HepG2 (cell line): ENCODE measurements at regions not wholly inside any gene's neighbourhood (a gene's known extent, or its start where the extent isn't known, plus 50 kb on each side); places are given as distances from the start of the nearest gene placed in this dataset.

Experiments used
- ATAC-seq: fragments of 200-7000 bp; cut with Tn5 transposase; 3 replicates; pipeline ENCODE4 v1.9.1; 2020; ENCODE audit warnings: mild to moderate bottlenecking, moderate library complexity
- BruUV-seq: library from RNA; stranded (reverse); fragments of 400-500 nt; replicated peaks from 2 replicates; lab custom pipeline; 2021; lab: Mats Ljungman, UMichigan
- CTCF ChIA-PET: fragments of 300-600 bp; formaldehyde crosslinking; extraction: SDS; loops from one replicate; lab custom pipeline; 2021; ENCODE audit warnings: low total read pairs, inconsistent platforms, low intra/inter-chr PET ratio; lab: Yijun Ruan, JAX
- POLR2A ChIA-PET: fragments of 350-600 bp; sonication (Branson Sonifier 250); formaldehyde crosslinking; loops from one replicate; lab custom pipeline; 2020; ENCODE audit warnings: antibody characterized with exemption, inconsistent platforms; lab: Yijun Ruan, JAX
- DNase-seq: peaks from one replicate; pipeline ENCODE4 v3.0.0-alpha.2; 2015; ENCODE audit warnings: low spot score
- FAIRE-seq: peaks from 3 replicates; lab custom pipeline; 2011; peaks lifted over from hg19 to GRCh38; lab: Jason Lieb, UNC
- H2AFZ ChIP-seq: one replicate; pipeline ENCODE4 v1.6.1; 2011; ENCODE audit warnings: low read length, inconsistent platforms
- H3K27ac ChIP-seq: fragments of 300-600 bp; 3 replicates; pipeline ENCODE4 v1.8.0; 2011; ENCODE audit warnings: mixed run types, mild to moderate bottlenecking, mixed read lengths, low read length, inconsistent platforms; ENCODE audit not compliant: insufficient read depth; ENCODE audit errors: extremely low read length
- H3K27me3 ChIP-seq, 2 experiments: fragments of 200-600 bp in 1 of 2; 2 replicates in 1 of 2; 3 replicates in 1 of 2; pipeline versions ENCODE4 v1.6.0 to v1.8.0; 2011; ENCODE audit warnings: low read length in 2 of 2, mild to moderate bottlenecking in 2 of 2, moderate library complexity in 2 of 2, inconsistent platforms in 1 of 2; ENCODE audit not compliant: insufficient read depth in 2 of 2, control insufficient read depth in 1 of 2
- H3K36me3 ChIP-seq, 2 experiments: fragments of 200-600 bp in 1 of 2; replicated peaks in 1 of 2; 2 replicates in 1 of 2; 3 replicates in 1 of 2; pipeline versions ENCODE4 v1.5.1 to v1.8.0; 2011; ENCODE audit warnings: low read length in 2 of 2, inconsistent platforms in 1 of 2; ENCODE audit not compliant: insufficient read depth in 2 of 2, control insufficient read depth in 1 of 2
- H3K4me1 ChIP-seq: 2 replicates; pipeline ENCODE4 v1.5.1; 2012; ENCODE audit warnings: low read length, inconsistent platforms; ENCODE audit not compliant: insufficient read depth
- H3K4me2 ChIP-seq: 2 replicates; pipeline ENCODE4 v1.6.0; 2011; ENCODE audit warnings: low read depth, low read length, inconsistent platforms
- H3K4me3 ChIP-seq, 3 experiments: fragments of 200-600 bp in 1 of 3; sonication (generic), shearing (Covaris generic) in 1 of 3; replicated peaks in 1 of 3; 2 replicates each; pipeline ENCODE4 v1.5.1; 2011 to 2016; ENCODE audit warnings: low read length in 3 of 3, inconsistent platforms in 2 of 3, low read depth in 2 of 3, mild to moderate bottlenecking in 2 of 3, control low read depth in 1 of 3, mixed read lengths in 1 of 3; ENCODE audit not compliant: insufficient read depth in 1 of 3
- H3K79me2 ChIP-seq: one replicate; pipeline ENCODE4 v1.6.1; 2011; ENCODE audit warnings: low read length, inconsistent platforms; ENCODE audit not compliant: insufficient read depth
- H3K9ac ChIP-seq: 2 replicates; pipeline ENCODE4 v1.6.0; 2011; ENCODE audit warnings: mild to moderate bottlenecking, low read depth, low read length, inconsistent platforms; ENCODE audit not compliant: insufficient read depth
- H3K9me3 ChIP-seq: 2 replicates; pipeline ENCODE4 v1.5.1; 2012; ENCODE audit warnings: mild to moderate bottlenecking, low read length
- H4K20me1 ChIP-seq: 2 replicates; pipeline ENCODE4 v1.6.0; 2011; ENCODE audit warnings: inconsistent platforms, mild to moderate bottlenecking, low read length, moderate library complexity; ENCODE audit not compliant: insufficient read depth
- AHDC1 ChIP-seq: sonication (generic); formaldehyde crosslinking; IDR thresholded peaks from 2 replicates; pipeline ENCODE4 v1.5.1; 2020; ENCODE audit warnings: mild to moderate bottlenecking, missing genetic modification reagents, borderline replicate concordance
- GATAD1 ChIP-seq: IDR thresholded peaks from 2 replicates; pipeline ENCODE4 v1.6.1; 2016; ENCODE audit warnings: missing genetic modification reagents, missing compliant biosample characterization
- HMG20A ChIP-seq: IDR thresholded peaks from 2 replicates; pipeline ENCODE4 v1.6.1; 2016; ENCODE audit warnings: borderline replicate concordance
- PAX8 ChIP-seq: sonication (generic); formaldehyde crosslinking; IDR thresholded peaks from 2 replicates; pipeline ENCODE4 v1.8.0; 2022; ENCODE audit warnings: mild to moderate bottlenecking, missing genetic modification reagents, borderline replicate concordance
- SIX4 ChIP-seq: sonication (generic); formaldehyde crosslinking; IDR thresholded peaks from 2 replicates; pipeline ENCODE4 v1.4.0; 2020; ENCODE audit warnings: missing genetic modification reagents
- ZBTB38 ChIP-seq: sonication (generic); formaldehyde crosslinking; IDR thresholded peaks from 2 replicates; pipeline ENCODE4 v1.5.1; 2020; ENCODE audit warnings: mild to moderate bottlenecking, missing genetic modification reagents
- ZBTB42 ChIP-seq: sonication (generic); formaldehyde crosslinking; IDR thresholded peaks from 2 replicates; pipeline ENCODE4 v1.5.0; 2020; ENCODE audit warnings: mild to moderate bottlenecking, missing genetic modification reagents
- ZNF225 ChIP-seq: sonication (generic); formaldehyde crosslinking; IDR thresholded peaks from 2 replicates; pipeline ENCODE4 v1.4.0; 2020; ENCODE audit warnings: mild to moderate bottlenecking, missing genetic modification reagents
- WGBS: methylation state at CpG from one replicate; pipeline ENCODE4 v1.1.6; 2017; ENCODE audit warnings: low lambda C conversion rate; 5-methylcytosine and 5-hydroxymethylcytosine counted together
- in situ Hi-C: cut with HindIII; loops from 2 replicates; pipeline ENCODE4 v1.10.0; 2017; ENCODE audit warnings: low pct_unique_long_range_greater_than_20kb; ENCODE audit not compliant: extremely low pct_ligation_motif_present
- intact Hi-C: fragments of 100-400 bp; cut with micrococcal nuclease; formaldehyde crosslinking; loops from one replicate; pipeline ENCODE4 v1.10.0; 2022; ENCODE audit not compliant: unreplicated experiment

GRCh38 chr20:4609511-4609910, 76.7 kb upstream of the PRNP start (continued):
- no peak for TF ChIP-seq AHDC1 (CRISPR knock-in tag)

- Histone ChIP-seq H3K36me3 (no peaks in the 10 kb centered on the region), H3K9me3 (no peaks in the 10 kb centered on the region), H3K27me3 (peaks cover 3 to 25% of the 10 kb centered on the region in 2 experiments; a peak in 4 of 5 replicates), H3K9ac (no peak overlapping the region), H3K4me2 (no peak overlapping the region), H3K4me3 (no peak overlapping the region), H3K4me1 (no peaks in the 10 kb centered on the region), H3K79me2 (no peaks in the 10 kb centered on the region), H3K27ac (no peak overlapping the region), H4K20me1 (no peaks in the 10 kb centered on the region), H2AFZ (no peak overlapping the region)
- no peak for FAIRE-seq
- DNase-seq, result no peak
- BruUV-seq, result no TSS peak
- in situ Hi-C loops (loop anchor here (5.0 to 10.0 kb wide), 2 partner anchors 113 to 486 kb away; partner anchors contain the start of gene PRND), intact Hi-C loops (no loop called here)
- WGBS, result 44% methylated on average over 5 of the region's 6 CpGs
- ChIA-PET CTCF (interaction anchor here (13.1 kb wide), 1 partner anchor 113 kb away, joined by 210 read pairs; the partner anchor contains the start of gene PRND), POLR2A (no interaction called here)
- no peak for ATAC-seq
- TF ChIP-seq SIX4 (CRISPR knock-in tag) (no peak), ZBTB42 (CRISPR knock-in tag) (no peak), ZNF225 (no peak), HMG20A (no peak), PAX8 (no peak), GATAD1 (CRISPR knock-in tag) (no peak), ZBTB38 (CRISPR knock-in tag) (no peak)
Measured at GRCh38 chr20:4608861-4609260, 77.4 kb upstream of the PRNP start.
